Mucosa of rectum (tissue), 2 donors: ENCODE measurements at regions not wholly inside any gene's neighbourhood (a gene's known extent, or its start where the extent isn't known, plus 50 kb on each side); places are given as distances from the start of the nearest gene placed in this dataset.
"Not testable (repeated sequence)": the region's sequence is repeated elsewhere in the genome, so short reads cannot be mapped to it uniquely, and the experiment has no call there.

Experiments
- H3K27ac ChIP-seq, 2 donors: one replicate each; pipeline ENCODE4 v1.7.0; 2013; ENCODE audit warnings: inconsistent platforms in 2 of 2, low read depth in 2 of 2, low read length in 2 of 2
- H3K27me3 ChIP-seq, 2 donors: one replicate each; pipeline ENCODE4 v1.7.0; 2013; ENCODE audit warnings: low read length in 2 of 2; ENCODE audit not compliant: control insufficient read depth in 2 of 2, insufficient read depth in 2 of 2
- H3K36me3 ChIP-seq, 2 donors: one replicate each; pipeline ENCODE4 v1.7.0; 2013; ENCODE audit warnings: low read length in 2 of 2; ENCODE audit not compliant: control insufficient read depth in 2 of 2, insufficient read depth in 2 of 2
- H3K4me1 ChIP-seq, 2 donors: one replicate each; pipeline ENCODE4 v1.7.0; 2013; ENCODE audit warnings: low read length in 2 of 2, mild to moderate bottlenecking in 1 of 2; ENCODE audit not compliant: control insufficient read depth in 2 of 2, insufficient read depth in 2 of 2
- H3K4me3 ChIP-seq, 2 donors: one replicate each; pipeline ENCODE4 v1.7.0; 2013; ENCODE audit warnings: low read length in 2 of 2
- H3K9ac ChIP-seq, 2 donors: one replicate each; pipeline ENCODE4 v1.7.0; 2013; ENCODE audit warnings: low read length in 2 of 2, low read depth in 1 of 2, mild to moderate bottlenecking in 1 of 2
- H3K9me3 ChIP-seq, 2 donors: one replicate each; pipeline ENCODE4 v1.7.0; 2013; ENCODE audit warnings: low read length in 2 of 2; ENCODE audit not compliant: control insufficient read depth in 2 of 2
- donor health status: healthy.
- donor health status: Normal muscosa, but diverticular disease.

DNA sequence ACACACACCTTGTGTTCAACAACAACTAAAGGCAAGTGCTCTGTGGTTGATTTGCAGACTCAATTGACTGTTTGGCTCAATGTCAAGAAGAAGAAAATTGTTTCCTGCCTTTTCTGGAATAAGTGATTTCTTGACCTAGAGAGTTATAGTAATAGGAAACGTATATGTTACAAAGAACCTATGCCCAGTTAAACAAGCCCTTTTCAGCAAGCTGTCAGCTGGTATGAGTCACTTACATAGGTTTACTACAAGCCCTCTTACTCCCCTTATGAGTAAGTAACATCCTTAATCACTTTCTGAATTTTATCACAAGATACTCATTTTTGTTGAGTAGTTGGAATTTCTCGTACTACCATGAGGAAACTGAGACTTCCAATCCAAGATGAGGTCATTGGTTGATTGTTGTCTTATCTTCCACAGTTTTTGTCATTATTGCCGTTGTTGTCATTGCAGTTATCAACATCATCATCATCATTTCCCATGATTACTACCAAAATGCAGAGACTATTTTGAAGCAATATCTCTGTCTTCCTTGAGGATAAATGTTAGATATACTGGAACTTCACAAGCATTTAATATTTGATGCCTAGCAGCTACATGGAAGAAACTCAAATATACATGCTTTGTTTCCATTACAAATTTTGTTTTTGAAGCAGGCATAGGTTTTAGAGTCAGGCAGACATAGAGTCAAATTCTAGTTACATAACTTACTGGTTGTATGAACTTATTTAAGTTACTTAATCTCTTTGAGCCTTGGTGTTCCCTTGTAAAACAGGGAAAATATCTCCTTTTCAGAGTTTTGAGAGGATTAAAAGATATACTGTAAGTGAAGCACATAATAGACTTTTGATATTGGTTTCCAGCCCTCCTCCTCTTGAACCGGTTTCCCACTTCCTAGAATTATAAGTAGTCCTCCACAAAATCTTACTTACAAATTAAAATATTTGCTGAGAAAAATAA lies 106.0 kb downstream of the RAP2A start:
- Histone ChIP-seq H3K9me3 (no peaks in the 10 kb centered on the region), H3K27me3 (peaks cover 0 to 2% of the 10 kb centered on the region in 2 donors), H3K27ac (no peak overlapping the region), H3K4me1 (peaks cover 0 to 3% of the 10 kb centered on the region in 2 donors), H3K9ac (no peak overlapping the region), H3K4me3 (no peak overlapping the region), H3K36me3 (no peaks in the 10 kb centered on the region)

DNA sequence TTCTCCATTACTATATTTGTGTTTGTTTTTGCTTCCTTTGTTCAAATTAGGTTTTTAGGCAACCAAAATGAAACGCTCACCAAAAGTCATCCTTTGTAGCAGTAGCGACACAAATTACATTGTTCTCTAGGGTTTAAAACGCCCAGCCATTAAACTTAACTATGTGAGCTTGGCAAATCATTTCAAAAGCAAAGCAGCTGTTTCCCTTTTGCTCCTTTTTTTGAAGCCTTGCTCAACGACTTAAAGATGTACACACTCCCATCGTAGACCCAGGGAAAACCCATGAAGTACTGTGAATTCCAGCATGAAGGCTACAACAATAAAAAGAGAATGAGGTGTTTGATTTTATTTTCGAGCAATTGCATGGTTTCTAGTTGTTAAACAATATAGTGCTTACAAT lies 106.7 kb downstream of the RAP2A start:
- Histone ChIP-seq H3K9ac (no peak overlapping the region), H3K27me3 (peaks cover 0 to 2% of the 10 kb centered on the region in 2 donors), H3K4me1 (peaks cover 0 to 3% of the 10 kb centered on the region in 2 donors), H3K4me3 (no peak overlapping the region), H3K9me3 (no peaks in the 10 kb centered on the region), H3K36me3 (no peaks in the 10 kb centered on the region), H3K27ac (no peak overlapping the region)

DNA sequence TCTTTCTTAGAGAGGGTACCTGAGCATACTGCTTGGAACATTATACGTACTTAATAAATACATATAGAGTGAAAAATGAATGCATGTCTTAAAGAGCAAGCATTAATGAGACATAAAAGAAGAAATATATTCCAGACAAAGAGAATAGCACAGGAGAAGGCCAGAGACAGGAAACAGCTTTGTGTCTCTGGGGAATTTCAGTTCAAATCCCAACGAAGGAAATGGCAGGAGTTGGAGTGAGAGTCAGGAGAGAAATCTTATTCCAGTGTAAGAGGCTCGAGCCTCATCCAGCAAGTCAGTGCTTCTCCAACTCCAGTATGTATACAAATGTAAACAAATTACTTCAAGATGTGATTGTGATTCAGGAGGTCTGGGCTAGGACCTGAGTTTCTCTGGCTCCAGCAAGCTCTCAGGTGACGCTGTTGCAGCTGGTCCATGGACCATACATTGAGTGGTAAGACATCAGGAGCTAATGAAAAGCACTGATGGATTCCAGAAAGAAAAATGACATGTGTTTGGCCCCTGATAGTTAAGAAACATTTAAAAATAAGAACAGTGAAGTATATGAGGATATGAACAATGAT lies 108.2 kb downstream of the RAP2A start:
- Histone ChIP-seq H3K9me3 (no peaks in the 10 kb centered on the region), H3K4me3 (no peak overlapping the region), H3K27ac (no peak overlapping the region), H3K9ac (no peak overlapping the region), H3K27me3 (peaks cover 0 to 2% of the 10 kb centered on the region in 2 donors), H3K4me1 (peaks cover 0 to 3% of the 10 kb centered on the region in 2 donors), H3K36me3 (no peaks in the 10 kb centered on the region)

DNA sequence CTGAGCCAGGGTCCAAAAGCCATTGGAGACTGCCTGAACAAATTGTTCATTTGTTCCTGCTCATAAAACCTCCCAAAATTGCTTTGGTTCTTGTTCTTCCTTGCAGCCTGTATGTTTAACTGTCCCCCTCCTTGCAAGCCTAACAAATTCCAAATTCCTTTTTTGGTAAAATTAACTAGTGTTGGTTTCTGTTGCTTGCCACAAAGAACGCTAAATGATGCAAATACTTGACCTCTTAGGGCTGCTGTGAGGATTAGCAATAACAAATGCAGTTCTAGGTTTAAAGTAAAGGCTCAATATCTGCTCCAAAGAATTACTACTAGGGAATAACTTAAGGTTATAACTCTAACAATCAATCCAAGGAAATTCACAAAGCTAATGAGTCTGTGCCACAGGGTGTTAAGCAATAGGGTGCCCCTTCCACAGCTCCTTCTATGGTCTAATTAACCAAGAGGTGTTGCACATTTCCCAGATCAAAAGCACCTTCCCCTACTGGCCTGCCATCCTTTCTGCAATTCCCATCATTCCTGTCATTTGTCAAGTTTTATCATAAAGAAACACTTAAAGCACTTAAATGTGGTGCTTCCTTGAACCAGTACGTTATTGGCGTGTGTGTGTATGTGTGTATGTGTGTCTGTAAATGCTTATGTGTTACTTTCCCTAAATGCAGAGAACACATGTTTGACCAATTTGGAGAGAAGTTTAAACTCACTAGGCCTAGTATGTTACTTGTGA lies 110.2 kb downstream of the RAP2A start:
- Histone ChIP-seq H3K9me3 (no peaks in the 10 kb centered on the region), H3K4me1 (peaks cover 0 to 3% of the 10 kb centered on the region in 2 donors), H3K4me3 (no peak overlapping the region), H3K27me3 (peaks cover 2% of the 10 kb centered on the region in 2 donors), H3K36me3 (no peaks in the 10 kb centered on the region), H3K27ac (no peak overlapping the region), H3K9ac (no peak overlapping the region)

DNA sequence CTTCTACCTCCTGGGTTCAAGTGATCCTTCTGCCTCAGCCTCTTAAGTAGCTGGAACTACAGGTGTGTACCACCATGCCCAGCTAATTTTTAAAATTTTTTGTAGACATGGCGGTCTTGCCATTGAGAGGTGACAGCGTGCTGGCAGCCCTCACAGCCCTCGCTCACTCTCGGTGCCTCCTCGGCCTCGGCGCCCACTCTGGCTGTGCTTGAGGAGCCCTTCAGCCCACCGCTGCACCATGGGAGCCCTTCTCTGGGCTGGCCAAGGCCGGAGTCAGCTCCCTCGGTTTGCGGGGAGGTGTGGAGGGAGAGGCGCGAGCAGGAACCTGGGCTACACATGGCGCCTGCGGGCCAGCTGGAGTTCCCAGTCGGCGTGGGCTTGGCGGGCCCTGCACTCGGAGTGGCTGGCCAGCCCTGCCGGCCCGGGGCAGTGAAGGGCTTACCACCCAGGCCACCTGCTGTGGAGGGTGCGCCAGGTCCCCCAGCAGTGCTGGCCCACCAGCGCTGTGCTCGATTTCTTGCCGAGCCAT lies 111.1 kb downstream of the RAP2A start:
- H3K4me3 ChIP-seq, H3K9ac ChIP-seq, H3K27me3 ChIP-seq, H3K4me1 ChIP-seq, H3K27ac ChIP-seq, H3K36me3 ChIP-seq, H3K9me3 ChIP-seq: not testable (repeated sequence)

DNA sequence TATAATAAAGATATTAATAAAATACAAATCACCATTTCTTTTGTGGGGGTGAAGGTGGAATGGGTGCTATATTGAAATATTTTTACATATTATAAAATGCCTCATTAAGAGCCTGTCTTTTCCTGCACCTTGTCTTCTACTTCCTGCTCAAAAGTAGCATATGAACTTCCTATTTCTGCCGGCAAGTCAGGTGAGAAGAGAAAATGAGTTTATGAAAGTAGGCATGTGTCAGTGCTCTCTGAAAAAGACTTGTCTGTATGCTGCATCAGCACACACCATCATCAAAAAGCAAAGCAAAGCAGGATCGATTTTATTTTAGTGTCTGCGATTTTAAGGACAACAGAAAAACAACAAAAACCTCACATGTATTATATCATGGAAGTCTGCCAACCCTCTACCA lies 114.2 kb downstream of the RAP2A start:
- Histone ChIP-seq H3K27ac (peak overlapping the region; percentile 4 to 44), H3K9me3 (no peaks in the 10 kb centered on the region), H3K4me1 (peaks cover 0 to 3% of the 10 kb centered on the region in 2 donors)

DNA sequence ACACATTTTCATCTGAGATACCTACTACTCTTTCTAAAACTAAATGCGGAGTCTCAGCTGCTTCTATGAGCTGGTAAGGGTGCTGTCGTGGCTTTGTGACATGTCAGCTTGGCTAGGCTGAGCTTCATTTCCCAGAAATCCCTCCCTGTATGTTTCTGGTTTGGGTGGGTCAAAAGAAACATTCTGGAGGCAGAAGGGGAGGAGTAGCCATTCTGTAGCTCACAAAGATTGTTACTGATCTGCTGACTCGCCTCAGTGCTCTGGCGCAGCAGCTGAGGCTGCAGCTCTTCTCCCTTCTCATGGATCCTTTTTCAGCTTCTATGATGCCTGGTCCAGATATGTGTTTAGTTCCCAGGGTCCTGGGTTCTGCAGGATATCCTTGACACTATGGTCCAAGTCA lies 114.7 kb downstream of the RAP2A start:
- Histone ChIP-seq H3K9ac (no peak overlapping the region), H3K36me3 (no peaks in the 10 kb centered on the region), H3K27ac (peak overlapping the region; percentile 4 to 44), H3K27me3 (peaks cover 0 to 2% of the 10 kb centered on the region in 2 donors), H3K4me1 (peaks cover 0 to under 1% of the 10 kb centered on the region in 2 donors), H3K4me3 (no peak overlapping the region), H3K9me3 (no peaks in the 10 kb centered on the region)

More for the DNA sequence above, 114.2 kb downstream of the RAP2A start:
- H3K4me3 ChIP-seq: no peak overlapping the region
- peaks cover 0 to 2% of the 10 kb centered on the region in 2 donors for H3K27me3 ChIP-seq
- H3K9ac ChIP-seq: no peak overlapping the region
- no peaks in the 10 kb centered on the region for H3K36me3 ChIP-seq

DNA sequence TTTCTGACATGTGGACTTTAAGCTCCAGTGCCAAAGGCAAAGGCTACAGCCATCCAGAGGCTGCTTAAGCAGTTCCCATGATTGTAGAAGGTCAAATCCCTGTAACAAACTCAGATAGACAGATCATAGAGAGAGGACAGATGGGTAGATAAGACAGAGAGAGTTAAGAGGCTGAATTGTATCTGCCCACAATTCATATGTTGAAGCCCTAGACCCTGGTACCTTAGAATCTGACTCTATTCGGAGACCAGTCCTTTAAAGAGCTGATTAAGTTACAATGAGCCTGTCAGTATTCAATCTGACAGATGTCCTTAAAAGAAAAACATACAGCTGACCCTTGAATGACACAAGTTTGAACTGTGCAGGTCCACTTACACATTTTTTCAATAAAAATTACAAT lies 115.2 kb downstream of the RAP2A start:
- Histone ChIP-seq H3K4me1 (no peaks in the 10 kb centered on the region), H3K27ac (no peak overlapping the region), H3K27me3 (peaks cover 0 to 2% of the 10 kb centered on the region in 2 donors), H3K4me3 (no peak overlapping the region), H3K9me3 (no peaks in the 10 kb centered on the region), H3K36me3 (no peaks in the 10 kb centered on the region), H3K9ac (no peak overlapping the region)

DNA sequence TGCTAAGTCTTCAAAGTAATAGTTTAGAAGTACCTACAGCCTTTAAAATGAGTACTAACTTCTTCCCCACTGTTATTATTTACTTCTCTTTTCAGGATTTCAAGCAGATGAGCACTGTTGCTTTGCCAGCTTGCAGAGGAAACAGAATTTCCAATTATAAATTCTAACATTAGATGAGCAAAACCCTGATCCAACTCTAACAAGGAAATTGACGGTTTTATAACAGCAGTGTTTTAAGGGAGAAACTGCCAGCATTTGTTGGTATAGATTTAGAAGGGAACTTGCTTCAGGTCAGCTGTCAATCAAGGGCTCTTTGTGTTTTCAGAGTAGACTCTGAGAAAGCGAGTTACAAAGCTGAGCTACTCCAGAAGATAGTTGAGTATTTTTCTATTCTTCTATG lies 120.5 kb downstream of the RAP2A start:
- H3K4me3 ChIP-seq: no peak overlapping the region
- no peak overlapping the region for H3K27ac ChIP-seq
- H3K36me3 ChIP-seq: no peaks in the 10 kb centered on the region
- no peaks in the 10 kb centered on the region for H3K4me1 ChIP-seq
- H3K9me3 ChIP-seq: no peaks in the 10 kb centered on the region
- no peaks in the 10 kb centered on the region for H3K27me3 ChIP-seq
- H3K9ac ChIP-seq: no peak overlapping the region

DNA sequence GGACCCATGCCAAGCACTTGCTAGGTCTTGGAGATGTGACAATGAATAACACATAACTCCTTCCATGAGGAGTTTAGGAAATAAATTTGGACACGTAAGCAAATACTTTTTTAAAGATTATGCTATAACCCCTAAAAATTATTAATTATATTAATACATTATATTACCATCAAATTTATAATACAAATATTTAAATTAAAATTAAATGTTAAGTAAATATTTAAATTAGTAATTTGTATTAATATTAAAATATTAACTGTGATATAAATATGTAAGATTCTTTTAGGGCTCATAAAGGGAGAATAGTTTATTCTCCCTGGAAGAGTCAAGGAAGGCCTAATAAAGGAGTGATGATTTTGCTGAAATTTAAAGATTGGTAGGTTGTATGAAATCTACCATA lies 121.1 kb downstream of the RAP2A start:
- Histone ChIP-seq H3K9me3 (no peaks in the 10 kb centered on the region), H3K27me3 (no peaks in the 10 kb centered on the region), H3K4me1 (no peaks in the 10 kb centered on the region), H3K4me3 (no peak overlapping the region), H3K27ac (no peak overlapping the region), H3K36me3 (no peaks in the 10 kb centered on the region), H3K9ac (no peak overlapping the region)
